MCF 10A (cell line): ENCODE measurements at regions not wholly inside any gene's neighbourhood (a gene's known extent, or its start where the extent isn't known, plus 50 kb on each side); places are given as distances from the start of the nearest gene placed in this dataset.

Experiments
- BruUV-seq: library from RNA; stranded (reverse); fragments of 400-500 nt; replicated peaks from 2 replicates; lab custom pipeline; 2021; lab: Mats Ljungman, UMichigan
- CTCF ChIA-PET: fragments of 300-600 bp; sonication (Branson Sonifier 250); formaldehyde crosslinking; extraction: SDS; loops from one replicate; lab custom pipeline; 2021; ENCODE audit warnings: antibody characterized with exemption, inconsistent platforms; lab: Yijun Ruan, JAX
- POLR2A ChIA-PET: fragments of 300-600, 350-650 bp; sonication (Branson Sonifier 250); formaldehyde crosslinking; extraction: SDS; loops from one replicate; lab custom pipeline; 2020; ENCODE audit warnings: antibody characterized with exemption, inconsistent platforms; lab: Yijun Ruan, JAX
- DNase-seq: peaks from one replicate; pipeline ENCODE4 v3.0.0-alpha.2; 2018; ENCODE audit not compliant: unreplicated experiment
- H3K27ac Mint-ChIP-seq: one replicate; pipeline ENCODE4 v1.8.0; 2022; ENCODE audit warnings: mild to moderate bottlenecking, low read depth, mixed read lengths; ENCODE audit not compliant: unreplicated experiment
- H3K27me3 Mint-ChIP-seq: one replicate; pipeline ENCODE4 v1.8.0; 2022; ENCODE audit warnings: mixed read lengths; ENCODE audit not compliant: insufficient read depth, unreplicated experiment
- H3K36me3 Mint-ChIP-seq: one replicate; pipeline ENCODE4 v1.8.0; 2022; ENCODE audit warnings: mild to moderate bottlenecking, moderate library complexity, mixed read lengths; ENCODE audit not compliant: insufficient read depth, unreplicated experiment
- H3K4me1 Mint-ChIP-seq: one replicate; pipeline ENCODE4 v1.8.0; 2022; ENCODE audit warnings: mixed read lengths; ENCODE audit not compliant: insufficient read depth, unreplicated experiment
- H3K4me3 Mint-ChIP-seq: one replicate; pipeline ENCODE4 v1.8.0; 2022; ENCODE audit warnings: mild to moderate bottlenecking, moderate library complexity, mixed read lengths; ENCODE audit not compliant: unreplicated experiment
- H3K9me3 Mint-ChIP-seq: one replicate; pipeline ENCODE4 v1.8.0; 2022; ENCODE audit warnings: mixed read lengths; ENCODE audit not compliant: unreplicated experiment
- intact Hi-C: fragments of 100-400 bp; cut with micrococcal nuclease; formaldehyde crosslinking; loops from 2 replicates; pipeline ENCODE4 v1.14.1; 2022
- TF ChIP-seq, protein P1 (sequence below): fragments of 200-600 bp; IDR thresholded peaks from one replicate; pipeline ENCODE4 v1.8.0; 2022; ENCODE audit warnings: antibody characterized with exemption, mild to moderate bottlenecking; ENCODE audit not compliant: unreplicated experiment

- H3K27ac Mint-ChIP-seq = no peak overlapping the region
- H3K36me3 Mint-ChIP-seq = no peaks in the 10 kb centered on the region
- H3K4me3 Mint-ChIP-seq = no peak overlapping the region
- DNase-seq = peak; percentile 42
- intact Hi-C loops = no loop called here
- H3K27me3 Mint-ChIP-seq = no peaks in the 10 kb centered on the region
- H3K9me3 Mint-ChIP-seq = peaks cover 10% of the 10 kb centered on the region
- ChIA-PET POLR2A (interaction anchor here (0.6 kb wide), 1 partner anchor 8 kb away, joined by 3 read pairs; no protein-coding TSS in a partner anchor), CTCF (interaction anchor here (0.5 to 0.9 kb wide), 2 partner anchors 50 to 1197 kb away, joined by 3 to 6 read pairs; no protein-coding TSS in a partner anchor)
- TF ChIP-seq, protein P1, sequence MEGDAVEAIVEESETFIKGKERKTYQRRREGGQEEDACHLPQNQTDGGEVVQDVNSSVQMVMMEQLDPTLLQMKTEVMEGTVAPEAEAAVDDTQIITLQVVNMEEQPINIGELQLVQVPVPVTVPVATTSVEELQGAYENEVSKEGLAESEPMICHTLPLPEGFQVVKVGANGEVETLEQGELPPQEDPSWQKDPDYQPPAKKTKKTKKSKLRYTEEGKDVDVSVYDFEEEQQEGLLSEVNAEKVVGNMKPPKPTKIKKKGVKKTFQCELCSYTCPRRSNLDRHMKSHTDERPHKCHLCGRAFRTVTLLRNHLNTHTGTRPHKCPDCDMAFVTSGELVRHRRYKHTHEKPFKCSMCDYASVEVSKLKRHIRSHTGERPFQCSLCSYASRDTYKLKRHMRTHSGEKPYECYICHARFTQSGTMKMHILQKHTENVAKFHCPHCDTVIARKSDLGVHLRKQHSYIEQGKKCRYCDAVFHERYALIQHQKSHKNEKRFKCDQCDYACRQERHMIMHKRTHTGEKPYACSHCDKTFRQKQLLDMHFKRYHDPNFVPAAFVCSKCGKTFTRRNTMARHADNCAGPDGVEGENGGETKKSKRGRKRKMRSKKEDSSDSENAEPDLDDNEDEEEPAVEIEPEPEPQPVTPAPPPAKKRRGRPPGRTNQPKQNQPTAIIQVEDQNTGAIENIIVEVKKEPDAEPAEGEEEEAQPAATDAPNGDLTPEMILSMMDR = no peak
- H3K4me1 Mint-ChIP-seq = peaks cover 4% of the 10 kb centered on the region
- no TSS peak for BruUV-seq
Measured at GRCh38 chr14:28344381-28344780, 422.2 kb upstream of the FOXG1 start.

DNA sequence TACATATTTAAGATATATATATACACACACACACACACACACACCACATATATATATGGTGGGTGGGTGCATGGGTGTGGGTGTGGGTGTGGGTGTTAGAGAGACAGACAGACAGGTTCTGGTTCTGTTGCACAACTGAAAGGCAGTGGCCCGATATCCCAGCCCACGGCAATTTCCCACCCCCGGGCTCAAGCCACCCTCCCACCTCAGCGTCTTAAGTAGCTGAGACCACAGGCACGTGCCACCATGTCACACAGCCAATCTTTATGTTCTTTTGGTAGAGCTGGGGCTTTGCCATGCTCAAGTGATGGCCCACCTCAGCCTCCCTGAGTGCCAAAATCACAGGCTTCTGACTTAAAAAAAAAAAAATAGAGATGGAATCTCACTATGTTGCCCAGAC is 417.8 kb upstream of the FOXG1 start:
- BruUV-seq = no TSS peak
- Mint-ChIP-seq H3K27ac (no peak overlapping the region), H3K27me3 (no peaks in the 10 kb centered on the region), H3K4me3 (no peak overlapping the region), H3K36me3 (no peaks in the 10 kb centered on the region), H3K4me1 (no peaks in the 10 kb centered on the region), H3K9me3 (peaks cover 16% of the 10 kb centered on the region)
- DNase-seq = no peak
- ChIA-PET CTCF (interaction anchor here (0.6 kb wide), 1 partner anchor 900 kb away, joined by 4 read pairs; no protein-coding TSS in a partner anchor), POLR2A (no interaction called here)
- intact Hi-C loops = no loop called here
- TF ChIP-seq, protein P1 = no peak

DNA sequence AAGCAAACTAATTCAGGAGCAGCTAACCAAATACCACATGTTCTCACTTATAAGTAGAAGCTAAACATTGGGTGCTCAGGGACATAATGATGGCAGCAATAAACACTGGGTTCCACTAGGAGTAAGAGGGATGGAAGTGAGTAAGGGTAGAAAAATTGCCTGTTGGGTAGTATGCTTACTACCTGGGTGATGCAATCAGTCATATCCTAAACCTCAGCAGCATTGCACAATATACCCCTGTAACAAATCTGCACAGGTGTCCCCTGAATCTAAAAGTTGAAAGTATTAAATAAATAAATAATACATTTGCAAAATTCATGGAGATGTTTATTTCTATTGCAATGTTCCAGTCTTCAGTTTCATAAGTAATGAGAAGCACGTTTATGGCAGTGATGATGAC is 409.8 kb upstream of the FOXG1 start:
- BruUV-seq = no TSS peak
- Mint-ChIP-seq H3K27ac (no peak overlapping the region), H3K4me3 (no peak overlapping the region), H3K9me3 (peaks cover 16% of the 10 kb centered on the region), H3K4me1 (no peaks in the 10 kb centered on the region), H3K36me3 (no peaks in the 10 kb centered on the region), H3K27me3 (no peaks in the 10 kb centered on the region)
- peak; percentile 1 for DNase-seq
- intact Hi-C loops = no loop called here
- ChIA-PET POLR2A (interaction anchor here (1.3 kb wide), 1 partner anchor 9 kb away, joined by 3 read pairs; no protein-coding TSS in a partner anchor), CTCF (interaction anchor here (1.4 kb wide), 1 partner anchor 18 kb away, joined by 6 read pairs; no protein-coding TSS in a partner anchor)
- TF ChIP-seq, protein P1 = no peak

DNA sequence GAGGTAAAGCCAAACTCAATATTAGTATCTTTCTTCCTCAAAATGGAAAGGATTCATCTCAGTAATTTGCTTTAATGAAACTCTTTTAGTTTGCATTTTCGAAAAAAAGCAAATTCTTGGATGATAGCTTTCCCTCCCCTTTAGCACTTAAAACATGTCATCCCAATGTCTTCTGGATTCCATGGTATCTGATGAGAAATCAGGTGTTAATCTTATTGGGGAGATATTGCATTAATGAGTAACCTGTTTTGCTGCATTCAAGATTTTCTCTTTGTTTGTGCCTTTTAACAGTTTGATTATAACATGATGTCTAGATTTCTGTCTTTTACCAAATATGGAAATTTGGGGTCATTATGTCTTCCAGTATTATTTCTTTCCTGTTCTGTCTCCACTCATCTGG is 405.1 kb upstream of the FOXG1 start:
- intact Hi-C loops = no loop called here
- CTCF ChIA-PET = no interaction called here
- H3K4me3 Mint-ChIP-seq = no peak overlapping the region
- no peak overlapping the region for H3K27ac Mint-ChIP-seq
- peaks cover 30% of the 10 kb centered on the region for H3K9me3 Mint-ChIP-seq
- no peaks in the 10 kb centered on the region for H3K36me3 Mint-ChIP-seq
- POLR2A ChIA-PET = interaction anchor here (1.4 kb wide), 1 partner anchor 11 kb away, joined by 3 read pairs; no protein-coding TSS in a partner anchor
- TF ChIP-seq, protein P1 = no peak
- no peaks in the 10 kb centered on the region for H3K4me1 Mint-ChIP-seq
- no peaks in the 10 kb centered on the region for H3K27me3 Mint-ChIP-seq
- peak; percentile 18 for DNase-seq
- BruUV-seq = no TSS peak
